ENCODE measurements at regions not wholly inside any gene's neighbourhood (a gene's known extent, or its start where the extent isn't known, plus 50 kb on each side); places are given as distances from the start of the nearest gene placed in this dataset.

DNA sequence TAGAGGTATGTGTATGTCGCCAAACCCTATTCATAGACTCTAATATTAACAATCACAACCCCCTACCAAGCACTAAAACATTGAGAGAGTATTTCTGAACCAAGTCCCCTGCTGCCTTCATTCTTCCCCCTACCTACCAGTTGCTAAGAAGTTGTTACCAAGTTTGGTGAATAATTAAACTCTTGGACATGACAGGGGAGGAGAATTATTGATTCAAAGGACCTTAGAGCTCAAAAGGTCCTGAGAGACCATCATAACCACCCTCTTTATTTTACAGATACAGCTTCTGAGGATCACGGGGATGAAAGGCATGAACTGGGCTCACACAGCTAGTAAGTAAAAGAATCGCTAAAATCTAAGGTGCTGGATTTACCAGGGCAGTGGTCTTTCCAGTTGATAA, 204.1 kb downstream of the PIK3C3 start:
- no peaks in the 10 kb centered on the region for H3K27me3 ChIP-seq (ENCODE audit: control insufficient read depth, insufficient read depth, low read length)
- no peak overlapping the region for H3K27ac ChIP-seq (ENCODE audit: insufficient read depth, low read length)
- no peak for TF ChIP-seq EZH2 (IDR thresholded peaks at IDR 0.05; ENCODE audit: low read length, missing control alignments)
- TF ChIP-seq, protein P1, sequence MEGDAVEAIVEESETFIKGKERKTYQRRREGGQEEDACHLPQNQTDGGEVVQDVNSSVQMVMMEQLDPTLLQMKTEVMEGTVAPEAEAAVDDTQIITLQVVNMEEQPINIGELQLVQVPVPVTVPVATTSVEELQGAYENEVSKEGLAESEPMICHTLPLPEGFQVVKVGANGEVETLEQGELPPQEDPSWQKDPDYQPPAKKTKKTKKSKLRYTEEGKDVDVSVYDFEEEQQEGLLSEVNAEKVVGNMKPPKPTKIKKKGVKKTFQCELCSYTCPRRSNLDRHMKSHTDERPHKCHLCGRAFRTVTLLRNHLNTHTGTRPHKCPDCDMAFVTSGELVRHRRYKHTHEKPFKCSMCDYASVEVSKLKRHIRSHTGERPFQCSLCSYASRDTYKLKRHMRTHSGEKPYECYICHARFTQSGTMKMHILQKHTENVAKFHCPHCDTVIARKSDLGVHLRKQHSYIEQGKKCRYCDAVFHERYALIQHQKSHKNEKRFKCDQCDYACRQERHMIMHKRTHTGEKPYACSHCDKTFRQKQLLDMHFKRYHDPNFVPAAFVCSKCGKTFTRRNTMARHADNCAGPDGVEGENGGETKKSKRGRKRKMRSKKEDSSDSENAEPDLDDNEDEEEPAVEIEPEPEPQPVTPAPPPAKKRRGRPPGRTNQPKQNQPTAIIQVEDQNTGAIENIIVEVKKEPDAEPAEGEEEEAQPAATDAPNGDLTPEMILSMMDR (conservative IDR thresholded peaks at IDR 0.05 in 1 of 2, IDR thresholded peaks at IDR 0.05 in 1 of 2; ENCODE audit: low read depth in 1 of 2, low read length in 2 of 2): no peak
- no peaks in the 10 kb centered on the region for H3K4me1 ChIP-seq (ENCODE audit: control insufficient read depth, extremely low read depth, insufficient read depth, low read length)
- H3K4me3 ChIP-seq (replicated peaks in 1 of 4; ENCODE audit: control extremely low read depth in 1 of 4, insufficient read depth in 1 of 4, low read depth in 3 of 4, low read length in 4 of 4): no peak overlapping the region
- H3K4me2 ChIP-seq (ENCODE audit: extremely low read depth, insufficient read depth, low read length): no peak overlapping the region
- no peaks in the 10 kb centered on the region for H3K79me2 ChIP-seq (ENCODE audit: control insufficient read depth, insufficient read depth, low read length)
- no peak overlapping the region for H2AFZ ChIP-seq (ENCODE audit: low read length)
- H3K36me3 ChIP-seq (ENCODE audit: control insufficient read depth, insufficient read depth, low read length): no peaks in the 10 kb centered on the region
- DNase-seq (ENCODE audit: low read depth in 2 of 2): no peak
- H4K20me1 ChIP-seq (ENCODE audit: control insufficient read depth, extremely low read depth, insufficient read depth, low read length): no peaks in the 10 kb centered on the region
- H3K9ac ChIP-seq (ENCODE audit: insufficient read depth, low read length): no peak overlapping the region
- H3K9me3 ChIP-seq (ENCODE audit: control insufficient read depth, insufficient read depth, low read depth, low read length): no peaks in the 10 kb centered on the region

DNA sequence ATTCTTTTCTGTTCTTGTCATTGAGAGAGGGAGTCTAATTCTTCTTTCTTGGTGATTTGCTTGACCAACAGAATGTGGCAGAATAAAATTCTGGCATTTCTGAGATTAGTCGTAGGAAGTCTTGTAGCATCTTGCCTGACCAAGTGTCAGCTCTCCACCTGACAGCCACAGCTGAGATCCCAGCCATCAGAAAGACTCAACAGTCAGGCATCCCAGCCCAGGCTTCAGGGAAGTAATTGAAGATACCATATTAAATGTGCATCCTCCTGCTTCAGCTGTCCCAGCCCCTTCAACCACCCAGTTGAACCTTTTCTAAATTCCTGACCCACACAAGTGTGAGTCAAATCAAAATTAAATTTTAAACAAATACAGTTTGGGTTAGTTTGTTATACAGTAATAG, 208.3 kb downstream of the PIK3C3 start:
- TF ChIP-seq EZH2 (IDR thresholded peaks at IDR 0.05; ENCODE audit: low read length, missing control alignments): no peak
- TF ChIP-seq, protein P1 (conservative IDR thresholded peaks at IDR 0.05 in 1 of 2, IDR thresholded peaks at IDR 0.05 in 1 of 2; ENCODE audit: low read depth in 1 of 2, low read length in 2 of 2): no peak
- Histone ChIP-seq H2AFZ (ENCODE audit: low read length) (no peak overlapping the region), H3K27ac (ENCODE audit: insufficient read depth, low read length) (no peak overlapping the region)

DNA sequence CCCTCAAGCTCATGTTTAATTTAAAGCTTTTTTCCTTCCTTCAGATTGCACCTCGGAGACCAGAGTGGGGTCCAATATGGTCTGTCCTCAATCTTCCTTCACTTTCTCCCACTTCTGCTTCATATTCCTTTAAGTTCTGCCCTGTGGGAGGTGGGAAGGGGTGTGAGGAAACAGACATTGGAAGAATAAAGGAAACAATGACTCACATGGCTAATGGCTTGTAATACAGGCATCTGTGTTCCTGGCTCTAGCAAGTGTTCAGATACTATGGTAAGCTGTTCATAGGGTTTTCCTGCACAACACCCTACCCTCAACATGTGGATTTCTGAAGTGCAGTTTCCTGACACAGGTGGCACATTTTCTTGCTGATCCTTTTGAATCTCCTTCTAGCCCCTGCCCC, 209.5 kb downstream of the PIK3C3 start:
- no peaks in the 10 kb centered on the region for H3K4me1 ChIP-seq (ENCODE audit: control insufficient read depth, extremely low read depth, insufficient read depth, low read length)
- DNase-seq (ENCODE audit: low read depth in 2 of 2): peak in 1 of 2 donors; percentile 56
- no peak overlapping the region for H3K9ac ChIP-seq (ENCODE audit: insufficient read depth, low read length)
- H3K27me3 ChIP-seq (ENCODE audit: control insufficient read depth, insufficient read depth, low read length): no peaks in the 10 kb centered on the region
- no peaks in the 10 kb centered on the region for H3K79me2 ChIP-seq (ENCODE audit: control insufficient read depth, insufficient read depth, low read length)
- TF ChIP-seq, protein P1 (conservative IDR thresholded peaks at IDR 0.05 in 1 of 2, IDR thresholded peaks at IDR 0.05 in 1 of 2; ENCODE audit: low read depth in 1 of 2, low read length in 2 of 2): no peak
- TF ChIP-seq EZH2 (IDR thresholded peaks at IDR 0.05; ENCODE audit: low read length, missing control alignments): no peak
- no peak overlapping the region for H3K4me3 ChIP-seq (replicated peaks in 1 of 4; ENCODE audit: control extremely low read depth in 1 of 4, insufficient read depth in 1 of 4, low read depth in 3 of 4, low read length in 4 of 4)
- H2AFZ ChIP-seq (ENCODE audit: low read length): no peak overlapping the region
- no peaks in the 10 kb centered on the region for H3K9me3 ChIP-seq (ENCODE audit: control insufficient read depth, insufficient read depth, low read depth, low read length)
- H3K36me3 ChIP-seq (ENCODE audit: control insufficient read depth, insufficient read depth, low read length): no peaks in the 10 kb centered on the region
- no peak overlapping the region for H3K4me2 ChIP-seq (ENCODE audit: extremely low read depth, insufficient read depth, low read length)
- no peaks in the 10 kb centered on the region for H4K20me1 ChIP-seq (ENCODE audit: control insufficient read depth, extremely low read depth, insufficient read depth, low read length)
- no peak overlapping the region for H3K27ac ChIP-seq (ENCODE audit: insufficient read depth, low read length)

More for the DNA sequence above, 208.3 kb downstream of the PIK3C3 start:
- no peaks in the 10 kb centered on the region for H3K36me3 ChIP-seq (ENCODE audit: control insufficient read depth, insufficient read depth, low read length)
- H3K4me1 ChIP-seq (ENCODE audit: control insufficient read depth, extremely low read depth, insufficient read depth, low read length): no peaks in the 10 kb centered on the region
- no peaks in the 10 kb centered on the region for H4K20me1 ChIP-seq (ENCODE audit: control insufficient read depth, extremely low read depth, insufficient read depth, low read length)
- H3K27me3 ChIP-seq (ENCODE audit: control insufficient read depth, insufficient read depth, low read length): no peaks in the 10 kb centered on the region
- no peak overlapping the region for H3K4me3 ChIP-seq (replicated peaks in 1 of 4; ENCODE audit: control extremely low read depth in 1 of 4, insufficient read depth in 1 of 4, low read depth in 3 of 4, low read length in 4 of 4)
- no peaks in the 10 kb centered on the region for H3K79me2 ChIP-seq (ENCODE audit: control insufficient read depth, insufficient read depth, low read length)
- H3K4me2 ChIP-seq (ENCODE audit: extremely low read depth, insufficient read depth, low read length): no peak overlapping the region
- H3K9me3 ChIP-seq (ENCODE audit: control insufficient read depth, insufficient read depth, low read depth, low read length): no peaks in the 10 kb centered on the region
- H3K9ac ChIP-seq (ENCODE audit: insufficient read depth, low read length): no peak overlapping the region
- no peak for DNase-seq (ENCODE audit: low read depth in 2 of 2)

All from fibroblast of lung (primary cell).